Body of pancreas (tissue), 4 donors: ENCODE measurements at regions not wholly inside any gene's neighbourhood (a gene's known extent, or its start where the extent isn't known, plus 50 kb on each side); places are given as distances from the start of the nearest gene placed in this dataset.

Experiments
- ATAC-seq: fragments of 150-250 bp; one replicate; pipeline ENCODE4 v1.9.1; 2016
- DNase-seq, 4 donors: peaks; one replicate each; pipeline ENCODE4 v3.0.0-alpha.2; 2019
- H3K27ac ChIP-seq, 4 donors: fragments of 200-600 bp; sonication (generic); 1 replicate in 3 of 4; 2 replicates in 1 of 4; pipeline versions ENCODE4 v1.5.1 to v1.6.1; 2016 to 2019; ENCODE audit warnings: mild to moderate bottlenecking in 1 of 4, mixed read lengths in 1 of 4, moderate library complexity in 1 of 4
- H3K27me3 ChIP-seq, 2 donors: fragments of 200-600 bp; sonication (generic); one replicate each; pipeline ENCODE4 v1.6.0; 2016; ENCODE audit warnings: mild to moderate bottlenecking in 1 of 2
- H3K36me3 ChIP-seq, 2 donors: fragments of 200-600 bp; sonication (generic); replicated peaks in 1 of 2; 2 replicates each; pipeline ENCODE4 v1.5.1; 2016; ENCODE audit warnings: low read depth in 2 of 2; ENCODE audit not compliant: insufficient read depth in 1 of 2
- H3K4me1 ChIP-seq: fragments of 200-600 bp; sonication (generic); one replicate; pipeline ENCODE4 v1.6.0; 2016
- H3K4me3 ChIP-seq, 2 donors: fragments of 200-600 bp; sonication (generic); 1 replicate in 1 of 2; 2 replicates in 1 of 2; pipeline ENCODE4 v1.5.1; 2016 to 2019
- H3K9me3 ChIP-seq, 3 donors: fragments of 200-600 bp; sonication (generic); 1 replicate in 2 of 3; 2 replicates in 1 of 3; pipeline ENCODE4 v1.5.1; 2016
- POLR2A ChIP-seq, 3 donors: fragments of 450-650 bp; IDR thresholded peaks; one replicate each; pipeline ENCODE4 v1.6.1; 2016; ENCODE audit warnings: antibody characterized with exemption in 3 of 3, mild to moderate bottlenecking in 2 of 3
- WGBS, 2 donors: methylation state at CpG; one replicate each; pipeline ENCODE4 v1.1.5; 2017; 5-methylcytosine and 5-hydroxymethylcytosine counted together
- intact Hi-C: fragments of 100-400 bp; cut with DNase I; formaldehyde crosslinking; loops from one replicate; pipeline ENCODE4 v1.15.1; 2023
- TF ChIP-seq, protein P1 (sequence below), 7 experiments: fragments of 450-650 bp in 4 of 7; fragments of 200-600 bp in 3 of 7; sonication (generic) in 3 of 7; IDR thresholded peaks; one replicate each; pipeline ENCODE4 v1.5.1; 2016 to 2019; ENCODE audit warnings: antibody characterized with exemption in 7 of 7

DNA sequence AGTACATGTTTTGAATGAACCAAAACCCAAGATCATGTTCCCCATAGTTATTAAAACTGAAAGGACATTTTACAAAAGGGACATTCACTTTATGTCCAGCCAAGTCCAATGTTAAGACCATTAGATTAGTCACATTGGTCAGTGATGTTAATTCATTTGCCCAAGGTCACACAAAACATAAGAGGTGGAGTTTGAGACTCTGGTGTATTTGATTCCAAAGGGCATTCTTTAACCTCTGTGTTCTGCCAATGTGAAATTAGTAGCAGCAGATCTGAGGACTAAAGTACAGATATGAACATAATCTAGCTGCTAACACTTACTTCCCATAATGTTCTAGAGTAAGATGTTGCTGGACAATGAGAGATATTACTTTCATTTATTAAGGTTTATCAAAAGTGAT is 425.6 kb downstream of the TUSC7 start:
- DNase-seq (no peak), ATAC-seq (no peak)
- Histone ChIP-seq H3K27ac (no peak overlapping the region), H3K36me3 (no peaks in the 10 kb centered on the region), H3K27me3 (no peaks in the 10 kb centered on the region), H3K4me1 (no peaks in the 10 kb centered on the region), H3K4me3 (no peak overlapping the region), H3K9me3 (no peaks in the 10 kb centered on the region)
- intact Hi-C loops: no loop called here
- TF ChIP-seq, protein P1, sequence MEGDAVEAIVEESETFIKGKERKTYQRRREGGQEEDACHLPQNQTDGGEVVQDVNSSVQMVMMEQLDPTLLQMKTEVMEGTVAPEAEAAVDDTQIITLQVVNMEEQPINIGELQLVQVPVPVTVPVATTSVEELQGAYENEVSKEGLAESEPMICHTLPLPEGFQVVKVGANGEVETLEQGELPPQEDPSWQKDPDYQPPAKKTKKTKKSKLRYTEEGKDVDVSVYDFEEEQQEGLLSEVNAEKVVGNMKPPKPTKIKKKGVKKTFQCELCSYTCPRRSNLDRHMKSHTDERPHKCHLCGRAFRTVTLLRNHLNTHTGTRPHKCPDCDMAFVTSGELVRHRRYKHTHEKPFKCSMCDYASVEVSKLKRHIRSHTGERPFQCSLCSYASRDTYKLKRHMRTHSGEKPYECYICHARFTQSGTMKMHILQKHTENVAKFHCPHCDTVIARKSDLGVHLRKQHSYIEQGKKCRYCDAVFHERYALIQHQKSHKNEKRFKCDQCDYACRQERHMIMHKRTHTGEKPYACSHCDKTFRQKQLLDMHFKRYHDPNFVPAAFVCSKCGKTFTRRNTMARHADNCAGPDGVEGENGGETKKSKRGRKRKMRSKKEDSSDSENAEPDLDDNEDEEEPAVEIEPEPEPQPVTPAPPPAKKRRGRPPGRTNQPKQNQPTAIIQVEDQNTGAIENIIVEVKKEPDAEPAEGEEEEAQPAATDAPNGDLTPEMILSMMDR (IDR thresholded peaks at IDR 0.05): no peak
- no peak for TF ChIP-seq POLR2A (IDR thresholded peaks at IDR 0.05)

DNA sequence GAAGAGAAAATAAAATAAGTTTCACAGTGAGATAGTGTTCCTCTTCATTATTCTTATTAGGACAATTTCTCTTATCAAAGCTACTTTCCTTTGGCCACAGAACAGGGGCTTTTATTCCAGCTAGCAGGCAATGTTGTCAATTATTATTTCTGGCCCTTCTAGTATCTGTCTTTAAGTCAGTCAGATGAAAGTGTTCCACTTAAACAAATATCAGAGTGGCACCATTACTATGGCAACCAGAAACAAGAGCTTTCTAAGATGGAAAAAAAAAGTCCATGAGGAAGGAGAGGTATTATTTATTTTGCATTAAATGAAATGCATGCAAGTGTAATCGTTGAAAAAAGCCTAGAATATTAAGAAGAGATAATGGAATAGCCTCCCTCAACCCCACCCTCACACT is 426.4 kb downstream of the TUSC7 start:
- 23 to 29% methylated on average over 1 of the region's 1 CpG for WGBS, 2 donors
- ATAC-seq (no peak), DNase-seq (no peak)
- no peak overlapping the region for H3K27ac ChIP-seq
- H3K4me3 ChIP-seq: no peak overlapping the region
- no peaks in the 10 kb centered on the region for H3K36me3 ChIP-seq
- TF ChIP-seq POLR2A (IDR thresholded peaks at IDR 0.05): no peak
- TF ChIP-seq, protein P1 (IDR thresholded peaks at IDR 0.05): no peak
- no peaks in the 10 kb centered on the region for H3K9me3 ChIP-seq
- H3K4me1 ChIP-seq: no peaks in the 10 kb centered on the region
- H3K27me3 ChIP-seq: no peaks in the 10 kb centered on the region
- intact Hi-C loops: no loop called here

DNA sequence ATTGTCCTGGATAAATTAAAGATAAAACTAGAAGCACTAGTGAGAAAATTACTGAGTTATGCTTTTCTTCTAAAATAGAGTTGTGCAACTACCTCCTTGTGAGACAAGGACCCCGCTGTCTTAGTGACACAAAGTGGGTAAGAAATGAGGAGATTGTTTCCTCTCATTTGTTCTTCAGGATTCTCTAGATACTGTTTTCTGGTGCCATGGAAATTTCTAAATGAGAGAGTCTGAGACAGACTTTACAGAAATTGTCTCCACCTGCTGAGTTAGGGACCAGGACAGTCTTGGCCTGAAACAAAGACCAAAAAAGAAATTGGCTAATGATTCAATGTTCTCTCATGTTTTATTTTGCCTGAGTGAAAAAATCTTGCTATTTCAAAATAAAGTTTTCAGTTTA is 427.5 kb downstream of the TUSC7 start:
- Histone ChIP-seq H3K27ac (no peak overlapping the region), H3K36me3 (no peaks in the 10 kb centered on the region), H3K9me3 (no peaks in the 10 kb centered on the region), H3K27me3 (no peaks in the 10 kb centered on the region), H3K4me3 (no peak overlapping the region), H3K4me1 (no peaks in the 10 kb centered on the region)
- intact Hi-C loops: no loop called here
- WGBS, 2 donors: 81 to 93% methylated on average over 1 of the region's 1 CpG
- DNase-seq (no peak), ATAC-seq (no peak)
- no peak for TF ChIP-seq POLR2A (IDR thresholded peaks at IDR 0.05)
- TF ChIP-seq, protein P1 (IDR thresholded peaks at IDR 0.05): no peak

DNA sequence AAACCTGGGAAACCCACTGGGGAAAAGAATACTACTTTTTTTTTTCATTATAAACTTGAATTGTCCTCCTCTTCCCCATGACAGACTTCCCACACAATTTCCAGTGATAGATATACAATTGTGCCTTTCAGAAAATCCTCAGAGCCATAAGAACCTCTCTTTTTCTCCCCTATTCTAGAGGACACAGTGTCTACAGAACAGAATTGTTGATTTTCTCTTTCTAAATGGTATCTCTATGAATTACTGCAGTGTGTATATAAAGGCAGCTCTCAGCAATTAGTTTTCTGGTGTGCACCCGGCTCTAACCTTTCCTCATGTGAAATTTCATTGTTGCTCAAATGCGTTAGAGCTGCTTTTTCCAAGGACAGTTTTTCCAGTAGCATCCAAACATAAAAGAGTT is 430.1 kb downstream of the TUSC7 start:
- Histone ChIP-seq H3K27me3 (no peaks in the 10 kb centered on the region), H3K9me3 (no peaks in the 10 kb centered on the region), H3K36me3 (no peaks in the 10 kb centered on the region), H3K4me1 (no peaks in the 10 kb centered on the region), H3K4me3 (no peak overlapping the region), H3K27ac (no peak overlapping the region)
- intact Hi-C loops: no loop called here
- WGBS, 2 donors: 68 to 92% methylated on average over 2 of the region's 2 CpGs
- ATAC-seq (no peak), DNase-seq (no peak)
- no peak for TF ChIP-seq POLR2A (IDR thresholded peaks at IDR 0.05)

DNA sequence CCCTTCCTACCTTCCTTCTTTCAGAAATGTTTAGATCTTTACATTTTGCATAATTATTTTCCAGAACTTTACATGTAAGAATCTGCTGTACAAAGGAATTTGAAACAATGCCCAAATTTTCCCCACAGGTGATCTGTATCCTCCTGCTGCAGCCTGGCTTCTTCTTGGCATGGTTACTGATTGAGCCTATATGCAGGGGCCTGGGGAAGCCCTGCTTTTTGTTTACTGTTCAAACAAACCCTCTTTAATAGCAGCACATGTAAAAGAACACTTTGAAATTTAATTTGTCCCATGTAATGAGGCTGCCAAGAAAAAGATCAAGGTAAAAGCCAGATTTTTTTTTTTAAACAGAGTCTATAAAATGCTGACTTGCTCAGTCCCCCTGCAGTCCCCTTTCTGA is 432.2 kb downstream of the TUSC7 start:
- TF ChIP-seq POLR2A (IDR thresholded peaks at IDR 0.05): no peak
- TF ChIP-seq, protein P1 (IDR thresholded peaks at IDR 0.05): no peak
- ATAC-seq (no peak), DNase-seq (no peak)
- no peak overlapping the region for H3K4me3 ChIP-seq
- intact Hi-C loops: no loop called here
- no peaks in the 10 kb centered on the region for H3K9me3 ChIP-seq
- H3K27ac ChIP-seq: no peak overlapping the region
- H3K4me1 ChIP-seq: no peaks in the 10 kb centered on the region
- H3K27me3 ChIP-seq: no peaks in the 10 kb centered on the region
- no peaks in the 10 kb centered on the region for H3K36me3 ChIP-seq
